HTR-8/SVneo (cell line): ENCODE measurements at regions not wholly inside any gene's neighbourhood (a gene's known extent, or its start where the extent isn't known, plus 50 kb on each side); places are given as distances from the start of the nearest gene placed in this dataset.
"Not testable (repeated sequence)": the region's sequence is repeated elsewhere in the genome, so short reads cannot be mapped to it uniquely, and the experiment has no call there.

ENCODE experiments used
- DNase-seq: peaks from one replicate; pipeline ENCODE4 v3.0.0; 2011; ENCODE audit warnings: low spot score, mixed read lengths; ENCODE audit not compliant: insufficient read length
- FAIRE-seq: peaks from 2 replicates; lab custom pipeline; 2011; peaks lifted over from hg19 to GRCh38; lab: Jason Lieb, UNC

DNA sequence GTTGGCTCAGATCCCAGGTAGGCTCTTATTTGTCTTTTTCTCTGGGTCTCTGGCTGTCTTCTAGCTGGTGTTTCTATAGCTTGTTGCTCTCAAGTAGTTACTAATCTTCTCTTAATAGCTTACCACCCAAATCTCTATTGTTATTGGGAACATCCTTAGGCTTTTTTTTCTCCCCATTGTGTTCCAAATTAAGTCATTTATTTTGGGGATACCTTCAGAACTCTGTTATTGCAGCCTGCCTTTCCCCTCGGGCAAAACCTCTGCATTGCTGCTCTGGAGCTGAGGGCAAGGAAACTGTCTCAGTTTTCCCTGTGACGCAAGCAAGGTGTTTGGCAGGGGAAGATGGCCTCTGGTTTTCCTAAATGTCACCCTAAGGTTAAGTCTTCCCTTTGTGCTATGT is 113.3 kb upstream of the XIST start:
- FAIRE-seq (no peak), DNase-seq (no peak)

DNA sequence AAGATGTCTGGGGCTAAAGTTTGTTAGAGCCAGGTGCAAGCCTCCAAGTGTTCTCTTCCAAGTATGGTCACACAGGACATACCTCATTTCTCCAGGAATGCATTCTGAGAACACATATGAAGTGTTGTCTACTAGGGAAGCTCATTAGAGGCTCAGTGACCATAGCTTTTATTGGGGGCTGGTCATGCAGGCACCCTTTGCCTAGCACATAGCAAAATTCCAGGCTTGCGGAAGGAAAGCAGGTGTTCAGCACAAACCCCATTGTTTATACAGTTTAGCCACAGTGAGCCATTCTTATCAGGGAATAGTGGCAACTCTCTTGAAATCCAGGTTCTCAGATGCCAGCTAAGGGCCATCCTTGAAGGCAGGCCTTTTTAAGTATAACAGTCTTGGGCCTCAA is 112.1 kb upstream of the XIST start:
- no peak for DNase-seq
- FAIRE-seq, result peak; percentile 64

DNA sequence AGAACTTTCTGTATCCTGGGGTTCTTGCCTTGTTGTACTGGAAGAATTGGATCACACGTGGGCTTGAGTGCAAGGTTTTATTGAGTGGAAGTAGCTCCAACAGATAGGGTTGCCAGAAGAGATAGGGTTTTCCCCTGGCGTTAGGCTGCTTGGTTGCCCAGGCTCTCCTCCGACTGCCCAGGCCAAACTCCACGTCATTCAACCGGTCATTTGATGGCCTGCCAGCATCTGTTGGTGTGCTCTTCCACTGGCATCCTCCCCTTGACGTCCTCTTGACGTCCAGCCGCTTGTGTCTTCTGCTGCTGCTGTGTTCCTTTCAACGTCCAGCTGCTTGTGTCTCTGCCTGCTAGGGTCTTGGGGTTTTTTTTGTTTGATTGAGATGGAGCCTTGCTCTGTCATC is 111.2 kb upstream of the XIST start:
- no peak for FAIRE-seq

GRCh38 chrX:73962948-73963347 is 110.4 kb upstream of the XIST start:
- DNase-seq (no peak), FAIRE-seq (no peak)

More for the DNA sequence above, 111.2 kb upstream of the XIST start:
- DNase-seq, result no peak

GRCh38 chrX:73961867-73962266 is 109.4 kb upstream of the XIST start:
- FAIRE-seq, DNase-seq: not testable (repeated sequence)

- DNase-seq (no peak), FAIRE-seq (no peak)
Measured at GRCh38 chrX:73944563-73944908, 92.0 kb upstream of the XIST start.

DNA sequence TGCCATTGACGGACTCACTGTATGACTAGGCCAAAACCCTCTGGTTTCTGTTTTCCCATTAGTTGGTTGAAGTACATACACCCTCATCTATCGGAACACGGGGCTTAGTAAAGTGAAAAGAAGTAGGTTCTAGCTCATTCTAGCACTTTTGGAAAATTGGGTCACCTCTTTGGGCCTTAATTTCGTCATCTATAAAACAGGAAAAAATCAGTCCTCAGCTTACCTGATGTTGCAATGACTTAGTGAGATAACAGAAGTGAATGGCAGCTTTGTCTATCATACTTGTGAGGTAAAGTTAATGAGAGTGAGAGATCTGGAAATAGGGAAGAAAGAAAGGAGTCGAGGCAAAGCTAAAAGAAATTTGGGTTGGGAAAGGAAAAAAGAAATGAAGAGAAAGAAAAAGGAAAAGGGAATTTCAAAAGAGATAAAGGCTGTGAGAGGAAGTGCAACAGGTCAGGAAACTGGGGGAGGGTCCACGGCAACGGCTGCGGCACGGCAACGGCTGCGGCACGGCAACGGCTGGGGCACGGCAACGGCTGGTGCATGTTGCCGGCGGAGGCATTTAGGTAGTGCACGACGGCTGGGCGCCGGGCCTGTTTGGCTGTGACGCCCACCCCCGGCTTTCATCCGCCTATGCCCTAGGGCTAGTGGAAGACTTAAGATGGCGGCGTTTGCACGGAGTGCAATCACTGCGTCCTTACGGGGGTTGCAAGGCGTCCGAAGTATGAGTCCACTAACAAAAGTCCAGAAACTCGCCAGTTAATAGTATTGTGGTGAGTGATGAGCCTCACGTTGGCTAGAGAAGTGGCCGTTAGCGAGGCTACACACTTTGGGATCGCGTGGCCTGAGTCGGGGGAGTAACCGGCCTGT is 91.4 kb upstream of the XIST start:
- DNase-seq (peak; percentile 95), FAIRE-seq (peak; percentile 96)

DNA sequence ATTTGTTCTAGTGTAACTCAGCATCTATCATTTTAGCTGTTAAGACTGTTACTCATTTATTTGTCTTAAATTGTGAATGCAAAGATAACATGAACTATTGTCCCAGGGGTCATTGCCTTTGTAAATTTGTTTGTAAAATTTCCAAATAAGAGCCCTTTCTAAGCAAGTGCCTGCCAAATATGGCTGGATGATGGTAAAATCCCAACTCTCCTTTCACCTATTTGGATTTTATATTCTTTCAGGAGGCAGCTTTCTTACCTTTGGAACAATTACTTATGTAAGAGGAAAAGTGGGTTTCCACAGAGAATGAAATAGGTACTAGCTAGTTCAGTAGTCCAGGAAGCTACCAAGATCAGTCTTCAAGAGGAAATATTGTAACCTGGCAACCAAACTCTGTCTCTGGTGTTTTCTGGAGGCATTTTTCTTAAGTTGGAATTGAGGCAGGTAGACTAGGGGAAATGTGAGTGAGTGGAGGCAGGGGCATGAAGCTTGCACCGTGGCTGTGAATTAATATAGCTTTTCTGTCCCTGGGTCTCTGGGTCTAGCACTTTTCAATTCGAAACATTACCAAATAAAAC is 88.5 kb upstream of the XIST start:
- no peak for DNase-seq
- FAIRE-seq, result no peak

GRCh38 chrX:73937843-73938242 is 85.3 kb upstream of the XIST start:
- not testable (repeated sequence) for FAIRE-seq, DNase-seq

- FAIRE-seq (no peak), DNase-seq (no peak)
Measured at GRCh38 chrX:73932522-73932921, 80.0 kb upstream of the XIST start.

DNA sequence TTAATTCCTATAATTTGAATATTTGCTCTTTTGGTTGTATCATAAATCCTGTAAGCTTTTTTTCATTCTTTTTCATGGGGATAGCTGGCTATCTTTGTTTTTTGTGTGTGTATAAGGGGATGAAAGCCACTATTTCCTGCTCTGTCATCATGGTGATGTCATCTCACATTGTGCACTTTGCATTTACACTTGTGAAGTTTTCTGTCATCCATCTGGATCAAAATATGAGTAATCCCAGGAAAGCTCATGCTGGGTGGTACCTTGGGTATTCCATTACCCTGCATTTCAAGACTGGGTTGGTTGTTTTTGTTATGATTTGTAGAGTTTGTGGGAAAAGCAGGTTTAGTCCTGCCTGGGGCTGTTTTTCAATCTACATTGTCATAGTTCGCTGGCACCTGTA is 77.8 kb upstream of the XIST start:
- FAIRE-seq, result no peak
- peak; percentile 51 for DNase-seq

- FAIRE-seq (no peak), DNase-seq (no peak)
Measured at GRCh38 chrX:73922856-73923455, 70.4 kb upstream of the XIST start.

DNA sequence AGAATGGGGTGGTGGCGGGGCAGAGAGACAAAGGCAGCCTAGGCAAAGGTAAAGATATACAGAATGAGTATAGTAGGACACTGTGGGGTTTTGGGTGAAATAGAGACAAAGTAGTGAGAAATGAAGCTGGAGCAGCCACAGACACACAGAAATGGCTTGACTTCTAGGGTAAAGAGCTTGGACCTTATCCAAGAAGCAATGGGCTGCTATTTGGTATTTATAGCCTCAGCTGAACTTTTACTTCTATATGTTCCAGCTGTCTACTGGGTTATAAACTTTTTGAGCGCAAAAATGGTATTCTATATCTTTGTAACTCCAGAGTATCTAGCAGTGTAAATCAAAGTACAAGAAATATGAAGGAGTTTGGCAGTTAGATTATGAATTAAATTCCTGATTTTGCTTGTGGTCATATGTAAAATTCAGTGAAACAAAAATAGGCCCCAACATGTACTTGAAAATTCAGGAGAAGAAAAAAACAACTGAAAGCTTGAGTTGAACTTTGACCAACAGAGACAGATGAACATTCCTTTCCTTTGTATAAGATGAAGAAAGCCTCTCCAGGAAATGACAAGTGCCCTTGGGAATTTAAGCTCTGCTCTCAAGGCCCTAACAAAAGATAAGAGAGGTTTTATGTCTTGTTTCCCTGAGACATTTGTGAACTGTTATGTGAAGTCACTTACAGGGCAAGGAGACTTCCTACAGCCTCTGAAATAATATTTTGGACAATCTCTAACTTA is 64.6 kb upstream of the XIST start:
- DNase-seq, result peak; percentile 88
- no peak for FAIRE-seq

GRCh38 chrX:73916489-73916888 is 64.0 kb upstream of the XIST start:
- no peak for DNase-seq
- FAIRE-seq, result no peak

DNA sequence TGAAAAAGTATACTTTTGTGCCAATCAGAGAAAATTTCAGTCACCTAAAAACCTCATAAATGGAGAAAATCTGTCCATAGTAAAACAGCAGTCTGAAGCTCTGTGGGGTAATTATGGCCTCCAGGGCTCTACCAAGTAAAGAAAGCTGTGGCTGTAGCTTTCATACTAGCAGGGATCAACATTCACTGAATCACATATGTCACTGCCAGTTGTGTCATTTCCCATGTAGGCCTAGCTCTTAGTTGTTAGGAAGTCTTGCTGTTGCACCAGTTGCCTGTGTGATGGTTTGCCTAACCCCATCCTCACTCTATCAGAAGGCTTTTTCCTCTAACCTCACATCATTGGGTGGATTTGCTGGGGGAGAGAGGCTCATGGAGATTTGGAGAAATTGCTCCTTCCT is 62.3 kb upstream of the XIST start:
- peak; percentile 52 for FAIRE-seq
- DNase-seq, result not testable (repeated sequence)

- DNase-seq (no peak), FAIRE-seq (no peak)
Measured at GRCh38 chrX:73913580-73913979, 61.1 kb upstream of the XIST start.

- FAIRE-seq, DNase-seq: not testable (repeated sequence)
Measured at GRCh38 chrX:73911946-73912345, 59.4 kb upstream of the XIST start.

- not testable (repeated sequence) for DNase-seq, FAIRE-seq
Measured at GRCh38 chrX:73905749-73906374, 53.3 kb upstream of the XIST start.

- no peak for DNase-seq
- no peak for FAIRE-seq
Measured at GRCh38 chrX:73903941-73904340, 51.4 kb upstream of the XIST start.
